ENCODE measurements at regions not wholly inside any gene's neighbourhood (a gene's known extent, or its start where the extent isn't known, plus 50 kb on each side); places are given as distances from the start of the nearest gene placed in this dataset.

- no peak for TF ChIP-seq RXRA (IDR thresholded peaks at IDR 0.05; ENCODE audit: insufficient read depth, low read depth, low read length)
- TF ChIP-seq MAX (IDR thresholded peaks at IDR 0.05): no peak
- TF ChIP-seq BACH1 (IDR thresholded peaks at IDR 0.05; ENCODE audit: low read length): no peak
- no peak for TF ChIP-seq EZH2 (IDR thresholded peaks at IDR 0.05; ENCODE audit: low read depth, low read length, severe bottlenecking)
- TF ChIP-seq GABPA (IDR thresholded peaks at IDR 0.05; ENCODE audit: borderline replicate concordance, insufficient read depth, low read length): no peak
- no peak for TF ChIP-seq CTCF (IDR thresholded peaks at IDR 0.05; ENCODE audit: control extremely low read depth in 1 of 3, insufficient read depth in 1 of 3, low read depth in 1 of 3, low read length in 3 of 3)
- TF ChIP-seq SIX5 (IDR thresholded peaks at IDR 0.05; ENCODE audit: low read depth, low read length): no peak
- no peak for TF ChIP-seq POLR2A (IDR thresholded peaks at IDR 0.05; ENCODE audit: control extremely low read depth in 1 of 2, low read depth in 2 of 2, low read length in 2 of 2)
- no peak for TF ChIP-seq ASH2L (IDR thresholded peaks at IDR 0.05; ENCODE audit: low read length)
- TF ChIP-seq SP1 (IDR thresholded peaks at IDR 0.05; ENCODE audit: low read depth, low read length): no peak
Observed at GRCh38 chr7:88565401-88565800, 194.1 kb upstream of the ZNF804B start.
